Coronary artery (tissue), 2 donors: ENCODE measurements at regions not wholly inside any gene's neighbourhood (a gene's known extent, or its start where the extent isn't known, plus 50 kb on each side); places are given as distances from the start of the nearest gene placed in this dataset.

Experiments used
- DNase-seq: peaks from one replicate; pipeline ENCODE4 v3.0.0-alpha.2; 2017; ENCODE audit warnings: low spot score
- H3K27ac ChIP-seq, 2 donors: fragments of 200-600 bp; sonication (generic); one replicate each; pipeline ENCODE4 v1.5.1; 2016 to 2019
- H3K4me3 ChIP-seq: fragments of 200-600 bp; sonication (generic); 2 replicates; pipeline ENCODE4 v1.5.1; 2016; ENCODE audit warnings: mild to moderate bottlenecking, moderate library complexity
- TF ChIP-seq, protein P1 (sequence below): fragments of 200-600 bp; sonication (generic); IDR thresholded peaks from one replicate; pipeline ENCODE4 v1.5.1; 2019; ENCODE audit warnings: antibody characterized with exemption

DNA sequence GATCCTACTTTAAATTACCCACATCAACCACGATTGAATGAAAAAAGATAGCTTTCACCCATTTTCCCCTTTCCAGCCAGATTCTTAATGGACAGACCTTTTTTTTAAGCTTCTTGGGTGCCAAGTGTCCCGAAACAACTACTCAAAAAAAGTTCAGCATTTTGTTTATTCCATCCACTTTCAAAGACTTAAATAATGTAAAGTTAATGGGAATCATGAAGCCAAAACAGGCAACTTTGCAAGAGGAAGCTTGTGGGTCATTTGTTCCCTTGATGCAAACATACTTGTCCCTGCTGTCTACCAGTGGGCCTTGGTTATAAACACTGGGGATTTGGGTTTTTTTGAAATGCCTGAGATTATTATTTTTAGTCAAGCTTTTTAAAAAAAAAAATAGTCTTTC is 414.0 kb upstream of the PSMD7 start:
- TF ChIP-seq, protein P1, sequence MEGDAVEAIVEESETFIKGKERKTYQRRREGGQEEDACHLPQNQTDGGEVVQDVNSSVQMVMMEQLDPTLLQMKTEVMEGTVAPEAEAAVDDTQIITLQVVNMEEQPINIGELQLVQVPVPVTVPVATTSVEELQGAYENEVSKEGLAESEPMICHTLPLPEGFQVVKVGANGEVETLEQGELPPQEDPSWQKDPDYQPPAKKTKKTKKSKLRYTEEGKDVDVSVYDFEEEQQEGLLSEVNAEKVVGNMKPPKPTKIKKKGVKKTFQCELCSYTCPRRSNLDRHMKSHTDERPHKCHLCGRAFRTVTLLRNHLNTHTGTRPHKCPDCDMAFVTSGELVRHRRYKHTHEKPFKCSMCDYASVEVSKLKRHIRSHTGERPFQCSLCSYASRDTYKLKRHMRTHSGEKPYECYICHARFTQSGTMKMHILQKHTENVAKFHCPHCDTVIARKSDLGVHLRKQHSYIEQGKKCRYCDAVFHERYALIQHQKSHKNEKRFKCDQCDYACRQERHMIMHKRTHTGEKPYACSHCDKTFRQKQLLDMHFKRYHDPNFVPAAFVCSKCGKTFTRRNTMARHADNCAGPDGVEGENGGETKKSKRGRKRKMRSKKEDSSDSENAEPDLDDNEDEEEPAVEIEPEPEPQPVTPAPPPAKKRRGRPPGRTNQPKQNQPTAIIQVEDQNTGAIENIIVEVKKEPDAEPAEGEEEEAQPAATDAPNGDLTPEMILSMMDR, result no peak
- H3K4me3 ChIP-seq, result no peak overlapping the region
- DNase-seq, result no peak
- H3K27ac ChIP-seq, result no peak overlapping the region

DNA sequence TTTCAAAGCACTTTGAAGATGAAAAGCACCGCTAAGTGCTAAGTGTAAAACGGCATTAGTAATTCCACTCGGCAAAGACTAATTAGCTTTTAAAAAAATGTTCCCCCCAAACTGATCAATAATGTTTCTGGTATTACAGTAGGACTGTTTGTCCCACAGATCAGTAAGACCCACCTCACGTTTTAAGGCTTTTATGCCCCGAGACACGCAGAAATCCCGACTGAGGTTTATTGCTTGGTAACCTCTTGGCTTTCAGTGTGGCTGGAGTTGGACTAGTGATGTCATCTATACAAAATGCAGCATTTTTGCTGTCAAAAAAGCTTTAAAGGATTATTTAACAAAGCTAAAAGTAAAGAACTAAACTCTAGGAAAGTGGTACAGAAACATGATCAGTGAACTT is 414.6 kb upstream of the PSMD7 start:
- Histone ChIP-seq H3K4me3 (no peak overlapping the region), H3K27ac (no peak overlapping the region)
- TF ChIP-seq, protein P1, result no peak
- no peak for DNase-seq

DNA sequence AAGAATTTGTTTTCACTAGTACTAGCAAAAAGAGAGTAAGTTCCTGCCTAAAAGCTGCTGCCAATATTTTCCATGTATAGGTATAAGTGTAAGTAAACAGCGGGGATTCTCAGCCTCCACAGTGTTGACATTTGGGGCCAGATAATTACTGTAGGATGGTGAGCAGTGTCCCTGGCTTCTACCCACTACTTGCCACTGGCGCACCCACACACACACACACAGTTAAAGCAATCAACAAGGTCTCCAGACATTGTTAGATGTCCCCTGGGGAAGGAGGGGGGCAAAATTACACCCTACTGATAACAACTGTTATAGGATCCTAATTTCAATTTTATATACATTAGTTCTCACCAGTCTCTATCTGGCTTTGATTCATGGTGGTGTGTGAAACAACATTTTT is 417.0 kb upstream of the PSMD7 start:
- Histone ChIP-seq H3K27ac (no peak overlapping the region), H3K4me3 (no peak overlapping the region)
- no peak for DNase-seq
- TF ChIP-seq, protein P1, result no peak

DNA sequence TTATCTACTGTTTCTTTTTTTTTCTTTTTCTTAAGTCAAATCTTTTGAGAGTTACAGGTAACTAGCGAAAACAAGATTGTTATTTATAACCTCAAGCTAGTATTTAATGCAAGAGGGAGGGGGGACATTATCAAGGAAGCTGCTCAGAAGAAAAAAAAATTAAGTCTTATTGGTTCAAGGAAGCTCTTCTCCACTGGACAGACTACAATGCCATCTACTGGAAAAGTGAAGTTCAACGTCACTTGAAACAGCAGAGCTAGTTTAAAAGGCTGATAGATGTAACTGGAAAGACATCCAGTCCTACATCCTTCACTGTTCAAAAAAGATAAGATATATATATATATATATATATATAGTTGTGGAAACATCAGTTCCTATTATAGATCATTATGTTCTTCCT is 418.0 kb upstream of the PSMD7 start:
- TF ChIP-seq, protein P1, result peak; percentile 36
- Histone ChIP-seq H3K27ac (no peak overlapping the region), H3K4me3 (no peak overlapping the region)
- DNase-seq, result no peak

DNA sequence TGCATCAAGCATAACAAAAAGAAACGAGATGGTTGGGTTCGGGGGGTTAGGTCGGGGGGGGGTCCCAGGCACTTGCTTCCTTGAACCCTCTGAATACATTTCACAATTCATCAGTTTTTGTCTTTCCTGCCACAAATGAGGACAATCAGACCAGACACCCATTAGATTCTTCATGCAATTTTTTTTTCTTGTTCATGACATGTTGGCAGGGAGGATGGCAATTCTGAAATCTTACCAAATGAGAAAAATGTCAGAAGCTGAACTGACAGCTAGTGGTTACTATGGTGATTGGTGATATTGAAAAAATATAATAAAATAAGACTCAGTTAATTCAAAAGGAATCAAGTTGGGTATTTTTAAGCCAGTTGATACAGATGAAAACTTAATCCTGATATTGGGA is 419.5 kb upstream of the PSMD7 start:
- H3K4me3 ChIP-seq, result no peak overlapping the region
- H3K27ac ChIP-seq, result no peak overlapping the region
- TF ChIP-seq, protein P1, result no peak
- no peak for DNase-seq

DNA sequence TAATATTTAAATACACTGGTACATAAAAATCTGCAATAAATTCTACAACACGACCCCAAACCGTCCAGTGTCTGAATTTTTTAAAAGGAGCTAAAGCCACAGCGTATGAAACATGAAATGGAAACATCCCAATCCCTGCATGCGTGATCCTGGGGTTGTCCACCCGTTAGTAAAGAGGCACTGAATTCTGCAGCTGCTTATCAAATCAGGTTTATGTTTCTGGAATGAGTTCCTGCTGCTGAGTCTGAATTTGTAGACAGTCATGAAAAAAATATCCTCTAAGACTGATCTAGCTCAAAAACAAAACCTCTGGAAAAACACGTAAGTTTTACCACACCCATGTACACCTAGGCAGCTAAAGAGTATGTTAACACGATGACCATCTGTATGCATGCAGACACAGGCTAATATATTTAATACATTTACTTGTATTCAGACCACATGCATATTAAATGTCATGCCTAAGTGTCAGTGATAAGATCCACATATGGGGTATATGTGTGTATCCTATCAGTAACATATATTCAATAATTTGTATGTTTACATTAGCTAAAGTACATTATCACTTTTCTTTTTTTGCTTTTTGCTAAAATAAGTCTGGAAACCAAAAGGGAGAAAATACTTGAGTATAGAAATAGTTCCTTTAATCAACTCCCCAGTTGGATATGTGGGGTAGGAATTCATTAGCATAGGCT is 420.5 kb upstream of the PSMD7 start:
- Histone ChIP-seq H3K27ac (no peak overlapping the region), H3K4me3 (no peak overlapping the region)
- no peak for DNase-seq
- TF ChIP-seq, protein P1, result no peak

DNA sequence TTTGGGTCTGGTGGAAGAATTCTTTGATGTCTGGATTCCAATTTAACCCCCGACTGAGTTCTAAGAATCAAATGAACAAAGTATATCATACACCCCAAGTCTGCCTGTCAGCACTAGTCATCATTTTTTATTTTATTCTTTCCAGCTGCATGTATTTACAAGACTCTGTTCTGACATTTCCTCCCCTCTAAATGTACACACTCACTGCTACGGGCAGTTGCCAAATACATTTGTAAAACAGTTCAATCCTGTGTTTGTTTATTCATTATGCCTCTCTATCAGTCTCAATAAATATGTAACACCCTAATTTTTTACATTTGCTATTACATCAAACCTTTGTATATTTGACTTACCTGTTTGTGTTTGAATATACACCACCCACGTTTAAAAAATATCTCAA is 422.3 kb upstream of the PSMD7 start:
- no peak for DNase-seq
- no peak overlapping the region for H3K27ac ChIP-seq
- H3K4me3 ChIP-seq, result no peak overlapping the region
- TF ChIP-seq, protein P1, result no peak
